ENCODE measurements at regions not wholly inside any gene's neighbourhood (a gene's known extent, or its start where the extent isn't known, plus 50 kb on each side); places are given as distances from the start of the nearest gene placed in this dataset.
"Not testable (repeated sequence)": the region's sequence is repeated elsewhere in the genome, so short reads cannot be mapped to it uniquely, and the experiment has no call there.

GRCh38 chr2:5617796-5618195 lies 74.4 kb upstream of the SOX11 start:
- Histone ChIP-seq H3K9ac (ENCODE audit: low read depth, low read length, poor library complexity) (no peak overlapping the region), H2BK15ac (ENCODE audit: low read length) (no peak overlapping the region), H3K14ac (ENCODE audit: low read length) (no peak overlapping the region), H3K9me3 (replicated peaks in 1 of 2; ENCODE audit: control insufficient read depth in 2 of 2, insufficient read depth in 1 of 2, low read depth in 1 of 2, low read length in 2 of 2) (peaks cover 0 to 5% of the 10 kb centered on the region in 2 donors), H4K91ac (ENCODE audit: low read depth, low read length, poor library complexity) (no peak overlapping the region), H2AFZ (ENCODE audit: low read length) (no peak overlapping the region), H3K36me3 (replicated peaks in 1 of 2; ENCODE audit: control insufficient read depth in 2 of 2, insufficient read depth in 2 of 2, low read length in 2 of 2) (no peaks in the 10 kb centered on the region), H2BK120ac (ENCODE audit: low read depth, low read length) (no peak overlapping the region), H3K79me1 (ENCODE audit: low read depth, low read length) (no peaks in the 10 kb centered on the region), H2BK5ac (ENCODE audit: low read length) (no peak overlapping the region), H3K4me1 (ENCODE audit: control insufficient read depth in 2 of 2, insufficient read depth in 1 of 2, low read depth in 1 of 2, low read length in 2 of 2) (peaks cover 3 to 7% of the 10 kb centered on the region in 2 donors), H3K4me2 (ENCODE audit: insufficient read depth, low read length, poor library complexity, severe bottlenecking) (no peak overlapping the region), H3K4ac (ENCODE audit: low read length) (no peak overlapping the region), H2AK5ac (ENCODE audit: low read depth, low read length) (no peak overlapping the region), H2BK12ac (ENCODE audit: low read length) (no peak overlapping the region), H3K23ac (ENCODE audit: low read depth, low read length, poor library complexity) (no peak overlapping the region), H3K18ac (ENCODE audit: low read length) (no peak overlapping the region), H3K27ac (replicated peaks; ENCODE audit: low read length) (no peak overlapping the region), H4K8ac (ENCODE audit: low read depth, low read length) (no peak overlapping the region), H3K4me3 (ENCODE audit: low read length in 2 of 2) (no peak overlapping the region), H3K27me3 (ENCODE audit: control insufficient read depth in 3 of 3, insufficient read depth in 3 of 3, low read depth in 1 of 3, low read length in 3 of 3) (no peaks in the 10 kb centered on the region)
- no peak for DNase-seq (ENCODE audit: low spot score)
- no CpG with 5 or more reads among the region's 2 CpGs for WGBS, 2 donors (ENCODE audit: extremely low coverage in 2 of 2, insufficient read length in 2 of 2, insufficient replicate concordance in 1 of 2)

- Histone ChIP-seq H3K27me3 (ENCODE audit: control insufficient read depth in 3 of 3, insufficient read depth in 3 of 3, low read depth in 1 of 3, low read length in 3 of 3) (no peaks in the 10 kb centered on the region), H3K4me2 (ENCODE audit: insufficient read depth, low read length, poor library complexity, severe bottlenecking) (no peak overlapping the region), H3K79me1 (ENCODE audit: low read depth, low read length) (no peaks in the 10 kb centered on the region), H2BK5ac (ENCODE audit: low read length) (no peak overlapping the region), H2AK5ac (ENCODE audit: low read depth, low read length) (no peak overlapping the region), H2AFZ (ENCODE audit: low read length) (no peak overlapping the region), H3K9ac (ENCODE audit: low read depth, low read length, poor library complexity) (no peak overlapping the region), H3K18ac (ENCODE audit: low read length) (no peak overlapping the region), H2BK12ac (ENCODE audit: low read length) (no peak overlapping the region), H3K4me3 (ENCODE audit: low read length in 2 of 2) (no peak overlapping the region), H3K4ac (ENCODE audit: low read length) (no peak overlapping the region), H2BK120ac (ENCODE audit: low read depth, low read length) (no peak overlapping the region), H2BK15ac (ENCODE audit: low read length) (no peak overlapping the region), H4K8ac (ENCODE audit: low read depth, low read length) (no peak overlapping the region), H4K91ac (ENCODE audit: low read depth, low read length, poor library complexity) (no peak overlapping the region), H3K23ac (ENCODE audit: low read depth, low read length, poor library complexity) (no peak overlapping the region), H3K9me3 (replicated peaks in 1 of 2; ENCODE audit: control insufficient read depth in 2 of 2, insufficient read depth in 1 of 2, low read depth in 1 of 2, low read length in 2 of 2) (peaks cover 0 to 5% of the 10 kb centered on the region in 2 donors), H3K36me3 (replicated peaks in 1 of 2; ENCODE audit: control insufficient read depth in 2 of 2, insufficient read depth in 2 of 2, low read length in 2 of 2) (no peaks in the 10 kb centered on the region), H3K14ac (ENCODE audit: low read length) (no peak overlapping the region), H3K27ac (replicated peaks; ENCODE audit: low read length) (no peak overlapping the region), H3K4me1 (ENCODE audit: control insufficient read depth in 2 of 2, insufficient read depth in 1 of 2, low read depth in 1 of 2, low read length in 2 of 2) (peaks cover 3 to 7% of the 10 kb centered on the region in 2 donors)
- peak; percentile 9 for DNase-seq (ENCODE audit: low spot score)
- no CpG with 5 or more reads among the region's 4 CpGs for WGBS, 2 donors (ENCODE audit: extremely low coverage in 2 of 2, insufficient read length in 2 of 2, insufficient replicate concordance in 1 of 2)
Observed at GRCh38 chr2:5618271-5618670, 73.9 kb upstream of the SOX11 start.

GRCh38 chr2:5625556-5626065 lies 66.6 kb upstream of the SOX11 start:
- not testable (repeated sequence) for H2BK12ac ChIP-seq (ENCODE audit: low read length); H2AFZ ChIP-seq (ENCODE audit: low read length); H4K8ac ChIP-seq (ENCODE audit: low read depth, low read length); H2BK5ac ChIP-seq (ENCODE audit: low read length); H3K36me3 ChIP-seq (replicated peaks in 1 of 2; ENCODE audit: control insufficient read depth in 2 of 2, insufficient read depth in 2 of 2, low read length in 2 of 2); H3K4me3 ChIP-seq (ENCODE audit: low read length in 2 of 2); H3K4me2 ChIP-seq (ENCODE audit: insufficient read depth, low read length, poor library complexity, severe bottlenecking); H3K23ac ChIP-seq (ENCODE audit: low read depth, low read length, poor library complexity); H3K4ac ChIP-seq (ENCODE audit: low read length); H3K27me3 ChIP-seq (ENCODE audit: control insufficient read depth in 3 of 3, insufficient read depth in 3 of 3, low read depth in 1 of 3, low read length in 3 of 3); H3K27ac ChIP-seq (replicated peaks; ENCODE audit: low read length); H4K91ac ChIP-seq (ENCODE audit: low read depth, low read length, poor library complexity); H3K14ac ChIP-seq (ENCODE audit: low read length); H3K4me1 ChIP-seq (ENCODE audit: control insufficient read depth in 2 of 2, insufficient read depth in 1 of 2, low read depth in 1 of 2, low read length in 2 of 2); H2AK5ac ChIP-seq (ENCODE audit: low read depth, low read length); DNase-seq (ENCODE audit: low spot score); H3K79me1 ChIP-seq (ENCODE audit: low read depth, low read length); H3K18ac ChIP-seq (ENCODE audit: low read length); H3K9ac ChIP-seq (ENCODE audit: low read depth, low read length, poor library complexity); H2BK15ac ChIP-seq (ENCODE audit: low read length); H2BK120ac ChIP-seq (ENCODE audit: low read depth, low read length); H3K9me3 ChIP-seq (replicated peaks in 1 of 2; ENCODE audit: control insufficient read depth in 2 of 2, insufficient read depth in 1 of 2, low read depth in 1 of 2, low read length in 2 of 2)
- WGBS, 2 donors (ENCODE audit: extremely low coverage in 2 of 2, insufficient read length in 2 of 2, insufficient replicate concordance in 1 of 2), result no CpG with 5 or more reads among the region's 5 CpGs

- H3K14ac ChIP-seq (ENCODE audit: low read length); H2BK12ac ChIP-seq (ENCODE audit: low read length); H3K4me1 ChIP-seq (ENCODE audit: control insufficient read depth in 2 of 2, insufficient read depth in 1 of 2, low read depth in 1 of 2, low read length in 2 of 2); H2BK15ac ChIP-seq (ENCODE audit: low read length); H3K9ac ChIP-seq (ENCODE audit: low read depth, low read length, poor library complexity); H3K9me3 ChIP-seq (replicated peaks in 1 of 2; ENCODE audit: control insufficient read depth in 2 of 2, insufficient read depth in 1 of 2, low read depth in 1 of 2, low read length in 2 of 2); H3K36me3 ChIP-seq (replicated peaks in 1 of 2; ENCODE audit: control insufficient read depth in 2 of 2, insufficient read depth in 2 of 2, low read length in 2 of 2); H3K79me1 ChIP-seq (ENCODE audit: low read depth, low read length); H4K91ac ChIP-seq (ENCODE audit: low read depth, low read length, poor library complexity); H2AFZ ChIP-seq (ENCODE audit: low read length); H3K4ac ChIP-seq (ENCODE audit: low read length); H2BK5ac ChIP-seq (ENCODE audit: low read length); H3K4me2 ChIP-seq (ENCODE audit: insufficient read depth, low read length, poor library complexity, severe bottlenecking); H2BK120ac ChIP-seq (ENCODE audit: low read depth, low read length); H4K8ac ChIP-seq (ENCODE audit: low read depth, low read length); H2AK5ac ChIP-seq (ENCODE audit: low read depth, low read length); H3K27me3 ChIP-seq (ENCODE audit: control insufficient read depth in 3 of 3, insufficient read depth in 3 of 3, low read depth in 1 of 3, low read length in 3 of 3); H3K27ac ChIP-seq (replicated peaks; ENCODE audit: low read length); H3K18ac ChIP-seq (ENCODE audit: low read length); H3K4me3 ChIP-seq (ENCODE audit: low read length in 2 of 2); DNase-seq (ENCODE audit: low spot score); H3K23ac ChIP-seq (ENCODE audit: low read depth, low read length, poor library complexity): not testable (repeated sequence)
- no CpG with 5 or more reads among the region's 6 CpGs for WGBS, 2 donors (ENCODE audit: extremely low coverage in 2 of 2, insufficient read length in 2 of 2, insufficient replicate concordance in 1 of 2)
Observed at GRCh38 chr2:5628484-5628883, 63.7 kb upstream of the SOX11 start.
